Neural cell (in vitro differentiated cells): ENCODE measurements at regions not wholly inside any gene's neighbourhood (a gene's known extent, or its start where the extent isn't known, plus 50 kb on each side); places are given as distances from the start of the nearest gene placed in this dataset.

ENCODE experiments used
- CTCF ChIP-seq: fragments of 450-650 bp; IDR thresholded peaks from 2 replicates; pipeline ENCODE4 v1.5.1; 2014; ENCODE audit warnings: antibody characterized with exemption, mild to moderate bottlenecking, moderate library complexity; ENCODE audit not compliant: poor library complexity, severe bottlenecking
- EP300 ChIP-seq: fragments of 450-650 bp; conservative IDR thresholded peaks from 2 replicates; pipeline ENCODE4 v1.6.1; 2014; ENCODE audit warnings: antibody characterized with exemption, mild to moderate bottlenecking, moderate library complexity; ENCODE audit not compliant: poor library complexity, severe bottlenecking
- EZH2 ChIP-seq: fragments of 200-600, 300-800 bp; shearing (Covaris generic), sonication (generic); IDR thresholded peaks from 2 replicates; pipeline ENCODE4 v1.6.1; 2014; ENCODE audit warnings: antibody characterized with exemption, low read length, borderline replicate concordance, mild to moderate bottlenecking; ENCODE audit not compliant: insufficient read depth, poor library complexity, severe bottlenecking
- MXI1 ChIP-seq: fragments of 450-650 bp; conservative IDR thresholded peaks from 2 replicates; pipeline ENCODE4 v1.6.1; 2014; ENCODE audit warnings: antibody characterized with exemption, mild to moderate bottlenecking; ENCODE audit not compliant: poor library complexity, severe bottlenecking
- POLR2AphosphoS5 ChIP-seq: IDR thresholded peaks from 2 replicates; pipeline ENCODE4 v1.6.1; 2012
- RAD21 ChIP-seq: fragments of 450-650 bp; conservative IDR thresholded peaks from 2 replicates; pipeline ENCODE4 v1.6.1; 2014; ENCODE audit warnings: antibody characterized with exemption, mild to moderate bottlenecking, moderate library complexity
- REST ChIP-seq: IDR thresholded peaks from 2 replicates; pipeline ENCODE4 v1.6.1; 2012; ENCODE audit warnings: borderline replicate concordance
- SMC3 ChIP-seq: fragments of 450-650 bp; conservative IDR thresholded peaks from 2 replicates; pipeline ENCODE4 v1.6.1; 2014; ENCODE audit warnings: antibody characterized with exemption, mild to moderate bottlenecking, moderate library complexity; ENCODE audit not compliant: poor library complexity
- TAF1 ChIP-seq: IDR thresholded peaks from 2 replicates; pipeline ENCODE4 v1.6.1; 2012; ENCODE audit warnings: low read depth

DNA sequence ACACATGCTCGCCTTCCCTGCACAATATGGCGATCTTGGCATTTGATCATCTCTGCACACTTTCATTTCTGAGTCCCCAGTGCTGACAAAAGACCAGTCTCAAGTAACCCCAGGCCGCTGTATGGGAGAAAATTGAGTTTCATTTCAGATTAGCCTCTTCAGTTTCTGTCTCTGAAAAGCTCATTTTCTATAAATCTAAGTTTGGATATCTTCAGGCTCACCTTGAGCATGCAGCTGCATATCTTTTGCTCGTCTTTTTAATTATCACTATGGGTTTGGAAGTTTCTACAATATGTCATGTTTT lies 169.1 kb upstream of the MAST4 start:
- TF ChIP-seq CTCF, result no peak
- no peak for TF ChIP-seq REST
- TF ChIP-seq EP300, result no peak
- TF ChIP-seq EZH2, result no peak
- TF ChIP-seq POLR2AphosphoS5, result no peak
- TF ChIP-seq TAF1, result no peak
- TF ChIP-seq RAD21, result no peak
- no peak for TF ChIP-seq SMC3
- TF ChIP-seq MXI1, result no peak
